ENCODE measurements at regions not wholly inside any gene's neighbourhood (a gene's known extent, or its start where the extent isn't known, plus 50 kb on each side); places are given as distances from the start of the nearest gene placed in this dataset.

DNA sequence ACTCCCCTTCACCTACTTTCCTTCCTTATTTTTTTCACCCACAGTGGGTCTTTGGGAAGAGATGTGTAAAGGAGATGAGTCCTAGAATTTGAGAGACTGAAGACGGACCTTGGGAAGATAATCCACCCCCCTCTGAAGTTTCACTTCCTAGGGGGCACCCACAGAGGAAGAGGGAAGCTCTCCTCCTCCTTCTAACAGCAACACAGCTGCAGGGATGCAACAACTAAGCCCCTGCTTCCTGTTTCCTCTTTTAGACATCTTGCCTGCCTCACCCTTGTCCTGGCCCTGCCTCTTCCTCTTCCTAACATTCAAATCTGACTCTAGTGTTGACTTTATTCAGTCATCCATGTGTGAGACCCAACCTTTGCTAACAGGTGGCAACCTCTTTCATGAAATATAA lies 424.6 kb downstream of the BUD13 start:
- TF ChIP-seq, protein P1, sequence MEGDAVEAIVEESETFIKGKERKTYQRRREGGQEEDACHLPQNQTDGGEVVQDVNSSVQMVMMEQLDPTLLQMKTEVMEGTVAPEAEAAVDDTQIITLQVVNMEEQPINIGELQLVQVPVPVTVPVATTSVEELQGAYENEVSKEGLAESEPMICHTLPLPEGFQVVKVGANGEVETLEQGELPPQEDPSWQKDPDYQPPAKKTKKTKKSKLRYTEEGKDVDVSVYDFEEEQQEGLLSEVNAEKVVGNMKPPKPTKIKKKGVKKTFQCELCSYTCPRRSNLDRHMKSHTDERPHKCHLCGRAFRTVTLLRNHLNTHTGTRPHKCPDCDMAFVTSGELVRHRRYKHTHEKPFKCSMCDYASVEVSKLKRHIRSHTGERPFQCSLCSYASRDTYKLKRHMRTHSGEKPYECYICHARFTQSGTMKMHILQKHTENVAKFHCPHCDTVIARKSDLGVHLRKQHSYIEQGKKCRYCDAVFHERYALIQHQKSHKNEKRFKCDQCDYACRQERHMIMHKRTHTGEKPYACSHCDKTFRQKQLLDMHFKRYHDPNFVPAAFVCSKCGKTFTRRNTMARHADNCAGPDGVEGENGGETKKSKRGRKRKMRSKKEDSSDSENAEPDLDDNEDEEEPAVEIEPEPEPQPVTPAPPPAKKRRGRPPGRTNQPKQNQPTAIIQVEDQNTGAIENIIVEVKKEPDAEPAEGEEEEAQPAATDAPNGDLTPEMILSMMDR (conservative IDR thresholded peaks at IDR 0.05; ENCODE audit: low read depth in 2 of 2): no peak
- TF ChIP-seq POLR2AphosphoS5 (IDR thresholded peaks at IDR 0.05; ENCODE audit: low read depth): no peak
- TF ChIP-seq REST (IDR thresholded peaks at IDR 0.05; ENCODE audit: unreplicated experiment): no peak
- TF ChIP-seq JUNB (IDR thresholded peaks at IDR 0.05; ENCODE audit: unreplicated experiment): no peak
- no peak for TF ChIP-seq ZNF331 (CRISPR knock-in tag; IDR thresholded peaks at IDR 0.05; ENCODE audit: low read depth)
- no peak for TF ChIP-seq ETS1 (IDR thresholded peaks at IDR 0.05)
- no peak for TF ChIP-seq EZH2phosphoT487 (IDR thresholded peaks at IDR 0.05; ENCODE audit: unreplicated experiment)
- no peak for TF ChIP-seq EZH2 (IDR thresholded peaks at IDR 0.05; ENCODE audit: low read depth, unreplicated experiment)
- no peak for TF ChIP-seq CREB1 (CRISPR knock-in tag; IDR thresholded peaks at IDR 0.05; ENCODE audit: low read depth)
- TF ChIP-seq ZNF114 (CRISPR knock-in tag; IDR thresholded peaks at IDR 0.05): no peak
- TF ChIP-seq, protein P2, sequence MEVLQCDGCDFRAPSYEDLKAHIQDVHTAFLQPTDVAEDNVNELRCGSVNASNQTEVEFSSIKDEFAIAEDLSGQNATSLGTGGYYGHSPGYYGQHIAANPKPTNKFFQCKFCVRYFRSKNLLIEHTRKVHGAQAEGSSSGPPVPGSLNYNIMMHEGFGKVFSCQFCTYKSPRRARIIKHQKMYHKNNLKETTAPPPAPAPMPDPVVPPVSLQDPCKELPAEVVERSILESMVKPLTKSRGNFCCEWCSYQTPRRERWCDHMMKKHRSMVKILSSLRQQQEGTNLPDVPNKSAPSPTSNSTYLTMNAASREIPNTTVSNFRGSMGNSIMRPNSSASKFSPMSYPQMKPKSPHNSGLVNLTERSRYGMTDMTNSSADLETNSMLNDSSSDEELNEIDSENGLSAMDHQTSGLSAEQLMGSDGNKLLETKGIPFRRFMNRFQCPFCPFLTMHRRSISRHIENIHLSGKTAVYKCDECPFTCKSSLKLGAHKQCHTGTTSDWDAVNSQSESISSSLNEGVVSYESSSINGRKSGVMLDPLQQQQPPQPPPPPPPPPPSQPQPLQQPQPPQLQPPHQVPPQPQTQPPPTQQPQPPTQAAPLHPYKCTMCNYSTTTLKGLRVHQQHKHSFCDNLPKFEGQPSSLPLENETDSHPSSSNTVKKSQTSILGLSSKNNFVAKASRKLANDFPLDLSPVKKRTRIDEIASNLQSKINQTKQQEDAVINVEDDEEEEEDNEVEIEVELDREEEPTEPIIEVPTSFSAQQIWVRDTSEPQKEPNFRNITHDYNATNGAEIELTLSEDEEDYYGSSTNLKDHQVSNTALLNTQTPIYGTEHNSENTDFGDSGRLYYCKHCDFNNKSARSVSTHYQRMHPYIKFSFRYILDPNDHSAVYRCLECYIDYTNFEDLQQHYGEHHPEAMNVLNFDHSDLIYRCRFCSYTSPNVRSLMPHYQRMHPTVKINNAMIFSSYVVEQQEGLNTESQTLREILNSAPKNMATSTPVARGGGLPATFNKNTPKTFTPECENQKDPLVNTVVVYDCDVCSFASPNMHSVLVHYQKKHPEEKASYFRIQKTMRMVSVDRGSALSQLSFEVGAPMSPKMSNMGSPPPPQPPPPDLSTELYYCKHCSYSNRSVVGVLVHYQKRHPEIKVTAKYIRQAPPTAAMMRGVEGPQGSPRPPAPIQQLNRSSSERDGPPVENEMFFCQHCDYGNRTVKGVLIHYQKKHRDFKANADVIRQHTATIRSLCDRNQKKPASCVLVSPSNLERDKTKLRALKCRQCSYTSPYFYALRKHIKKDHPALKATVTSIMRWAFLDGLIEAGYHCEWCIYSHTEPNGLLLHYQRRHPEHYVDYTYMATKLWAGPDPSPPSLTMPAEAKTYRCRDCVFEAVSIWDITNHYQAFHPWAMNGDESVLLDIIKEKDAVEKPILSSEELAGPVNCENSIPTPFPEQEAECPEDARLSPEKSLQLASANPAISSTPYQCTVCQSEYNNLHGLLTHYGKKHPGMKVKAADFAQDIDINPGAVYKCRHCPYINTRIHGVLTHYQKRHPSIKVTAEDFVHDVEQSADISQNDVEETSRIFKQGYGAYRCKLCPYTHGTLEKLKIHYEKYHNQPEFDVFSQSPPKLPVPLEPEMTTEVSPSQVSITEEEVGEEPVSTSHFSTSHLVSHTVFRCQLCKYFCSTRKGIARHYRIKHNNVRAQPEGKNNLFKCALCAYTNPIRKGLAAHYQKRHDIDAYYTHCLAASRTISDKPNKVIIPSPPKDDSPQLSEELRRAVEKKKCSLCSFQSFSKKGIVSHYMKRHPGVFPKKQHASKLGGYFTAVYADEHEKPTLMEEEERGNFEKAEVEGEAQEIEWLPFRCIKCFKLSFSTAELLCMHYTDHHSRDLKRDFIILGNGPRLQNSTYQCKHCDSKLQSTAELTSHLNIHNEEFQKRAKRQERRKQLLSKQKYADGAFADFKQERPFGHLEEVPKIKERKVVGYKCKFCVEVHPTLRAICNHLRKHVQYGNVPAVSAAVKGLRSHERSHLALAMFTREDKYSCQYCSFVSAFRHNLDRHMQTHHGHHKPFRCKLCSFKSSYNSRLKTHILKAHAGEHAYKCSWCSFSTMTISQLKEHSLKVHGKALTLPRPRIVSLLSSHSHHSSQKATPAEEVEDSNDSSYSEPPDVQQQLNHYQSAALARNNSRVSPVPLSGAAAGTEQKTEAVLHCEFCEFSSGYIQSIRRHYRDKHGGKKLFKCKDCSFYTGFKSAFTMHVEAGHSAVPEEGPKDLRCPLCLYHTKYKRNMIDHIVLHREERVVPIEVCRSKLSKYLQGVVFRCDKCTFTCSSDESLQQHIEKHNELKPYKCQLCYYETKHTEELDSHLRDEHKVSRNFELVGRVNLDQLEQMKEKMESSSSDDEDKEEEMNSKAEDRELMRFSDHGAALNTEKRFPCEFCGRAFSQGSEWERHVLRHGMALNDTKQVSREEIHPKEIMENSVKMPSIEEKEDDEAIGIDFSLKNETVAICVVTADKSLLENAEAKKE (CRISPR knock-in tag; IDR thresholded peaks at IDR 0.05): no peak
- no peak for TF ChIP-seq STAT1 (IDR thresholded peaks at IDR 0.05; ENCODE audit: unreplicated experiment)
- TF ChIP-seq NANOG (IDR thresholded peaks at IDR 0.05; ENCODE audit: borderline replicate concordance): no peak
